ENCODE measurements at regions not wholly inside any gene's neighbourhood (a gene's known extent, or its start where the extent isn't known, plus 50 kb on each side); places are given as distances from the start of the nearest gene placed in this dataset.

GRCh38 chr18:78783564-78783960 is 196.1 kb upstream of the SALL3 start:
- H2BK120ac ChIP-seq (ENCODE audit: low read depth, low read length) = no peak overlapping the region

DNA sequence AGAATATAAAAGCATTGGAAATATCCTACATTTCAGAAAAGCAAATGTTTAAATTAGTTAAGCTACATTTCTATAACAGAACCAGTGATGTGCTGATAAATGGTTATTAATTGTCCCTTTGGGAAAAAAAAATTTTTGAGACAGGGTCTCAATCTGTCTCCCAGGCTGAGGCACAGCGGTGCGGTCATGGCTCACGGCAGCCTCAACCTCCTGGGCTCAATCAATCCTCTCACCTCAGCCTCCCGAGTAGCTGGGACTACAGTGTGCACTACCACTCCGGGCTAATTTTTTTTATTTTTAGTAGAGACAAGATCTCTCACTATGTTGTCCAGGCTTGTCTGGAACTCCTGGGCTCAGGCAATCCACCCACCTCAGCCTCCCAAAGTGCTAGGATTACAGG is 194.8 kb upstream of the SALL3 start:
- WGBS = 89% methylated on average over 5 of the region's 5 CpGs
- no peaks in the 10 kb centered on the region for H3K36me3 ChIP-seq (ENCODE audit: control insufficient read depth in 1 of 2, insufficient read depth in 2 of 2, low read depth in 1 of 2, low read length in 2 of 2)
- H3K79me1 ChIP-seq (replicated peaks; ENCODE audit: low read length, poor library complexity, severe bottlenecking) = no peaks in the 10 kb centered on the region
- H3K27ac ChIP-seq (ENCODE audit: low read length, poor library complexity, severe bottlenecking) = no peak overlapping the region
- H2AFZ ChIP-seq (ENCODE audit: low read depth, low read length) = no peak overlapping the region
- no peak overlapping the region for H3K4me3 ChIP-seq (ENCODE audit: insufficient read depth in 1 of 2, low read depth in 1 of 2, low read length in 2 of 2)
- H3K14ac ChIP-seq (ENCODE audit: low read length in 2 of 2) = no peak overlapping the region
- H3K9me3 ChIP-seq (ENCODE audit: control insufficient read depth, low read length) = no peaks in the 10 kb centered on the region
- no peak overlapping the region for H2BK15ac ChIP-seq (ENCODE audit: low read depth, poor library complexity, severe bottlenecking)
- H2AK5ac ChIP-seq (ENCODE audit: low read length, severe bottlenecking) = no peak overlapping the region
- no peak overlapping the region for H3K4ac ChIP-seq (ENCODE audit: low read depth in 1 of 2, low read length in 2 of 2)
- H3K4me2 ChIP-seq (ENCODE audit: low read length, poor library complexity, severe bottlenecking) = no peak overlapping the region
- H3K27me3 ChIP-seq (ENCODE audit: control insufficient read depth in 1 of 2, insufficient read depth in 1 of 2, low read length in 2 of 2) = no peaks in the 10 kb centered on the region
- no peak overlapping the region for H3K23ac ChIP-seq (ENCODE audit: low read length in 2 of 2)
- no peak overlapping the region for H3K18ac ChIP-seq (ENCODE audit: low read depth in 1 of 2, low read length in 2 of 2)
- no peak overlapping the region for H3K9ac ChIP-seq (ENCODE audit: low read length)
- H4K8ac ChIP-seq (ENCODE audit: low read length) = no peak overlapping the region
- H2BK5ac ChIP-seq (ENCODE audit: low read depth, low read length, poor library complexity, severe bottlenecking) = no peak overlapping the region
- H2BK12ac ChIP-seq (ENCODE audit: low read length in 2 of 2) = no peak overlapping the region
- H3K4me1 ChIP-seq (ENCODE audit: control insufficient read depth, insufficient read depth, low read depth, low read length) = no peaks in the 10 kb centered on the region
- no peak overlapping the region for H2BK120ac ChIP-seq (ENCODE audit: low read depth, low read length)
- no peak overlapping the region for H4K91ac ChIP-seq (ENCODE audit: low read length)
- DNase-seq = no peak

More at GRCh38 chr18:78783564-78783960, 196.1 kb upstream of the SALL3 start:
- Histone ChIP-seq H3K9me3 (ENCODE audit: control insufficient read depth, low read length) (no peaks in the 10 kb centered on the region), H2BK15ac (ENCODE audit: low read depth, poor library complexity, severe bottlenecking) (no peak overlapping the region), H3K9ac (ENCODE audit: low read length) (no peak overlapping the region), H3K36me3 (ENCODE audit: control insufficient read depth in 1 of 2, insufficient read depth in 2 of 2, low read depth in 1 of 2, low read length in 2 of 2) (no peaks in the 10 kb centered on the region), H4K91ac (ENCODE audit: low read length) (no peak overlapping the region), H2AFZ (ENCODE audit: low read depth, low read length) (no peak overlapping the region), H2BK5ac (ENCODE audit: low read depth, low read length, poor library complexity, severe bottlenecking) (no peak overlapping the region), H2AK5ac (ENCODE audit: low read length, severe bottlenecking) (no peak overlapping the region), H3K23ac (ENCODE audit: low read length in 2 of 2) (no peak overlapping the region), H4K8ac (ENCODE audit: low read length) (no peak overlapping the region), H3K4me1 (ENCODE audit: control insufficient read depth, insufficient read depth, low read depth, low read length) (no peaks in the 10 kb centered on the region), H3K14ac (ENCODE audit: low read length in 2 of 2) (no peak overlapping the region), H3K27me3 (ENCODE audit: control insufficient read depth in 1 of 2, insufficient read depth in 1 of 2, low read length in 2 of 2) (no peaks in the 10 kb centered on the region), H3K4me3 (ENCODE audit: insufficient read depth in 1 of 2, low read depth in 1 of 2, low read length in 2 of 2) (no peak overlapping the region), H3K4me2 (ENCODE audit: low read length, poor library complexity, severe bottlenecking) (no peak overlapping the region), H2BK12ac (ENCODE audit: low read length in 2 of 2) (no peak overlapping the region), H3K79me1 (replicated peaks; ENCODE audit: low read length, poor library complexity, severe bottlenecking) (no peaks in the 10 kb centered on the region), H3K4ac (ENCODE audit: low read depth in 1 of 2, low read length in 2 of 2) (no peak overlapping the region), H3K18ac (ENCODE audit: low read depth in 1 of 2, low read length in 2 of 2) (no peak overlapping the region), H3K27ac (ENCODE audit: low read length, poor library complexity, severe bottlenecking) (no peak overlapping the region)
- 83% methylated on average over 11 of the region's 12 CpGs for WGBS
- DNase-seq = no peak

- Histone ChIP-seq H2AK5ac (ENCODE audit: low read length, severe bottlenecking) (no peak overlapping the region), H3K27ac (ENCODE audit: low read length, poor library complexity, severe bottlenecking) (no peak overlapping the region), H3K18ac (ENCODE audit: low read depth in 1 of 2, low read length in 2 of 2) (no peak overlapping the region), H2BK5ac (ENCODE audit: low read depth, low read length, poor library complexity, severe bottlenecking) (no peak overlapping the region), H4K8ac (ENCODE audit: low read length) (no peak overlapping the region), H3K4me1 (ENCODE audit: control insufficient read depth, insufficient read depth, low read depth, low read length) (no peaks in the 10 kb centered on the region), H2BK120ac (ENCODE audit: low read depth, low read length) (no peak overlapping the region), H3K27me3 (ENCODE audit: control insufficient read depth in 1 of 2, insufficient read depth in 1 of 2, low read length in 2 of 2) (no peaks in the 10 kb centered on the region), H3K4ac (ENCODE audit: low read depth in 1 of 2, low read length in 2 of 2) (no peak overlapping the region), H3K79me1 (replicated peaks; ENCODE audit: low read length, poor library complexity, severe bottlenecking) (no peaks in the 10 kb centered on the region), H2AFZ (ENCODE audit: low read depth, low read length) (no peak overlapping the region), H3K9me3 (ENCODE audit: control insufficient read depth, low read length) (no peaks in the 10 kb centered on the region), H2BK15ac (ENCODE audit: low read depth, poor library complexity, severe bottlenecking) (no peak overlapping the region), H3K4me2 (ENCODE audit: low read length, poor library complexity, severe bottlenecking) (no peak overlapping the region), H2BK12ac (ENCODE audit: low read length in 2 of 2) (no peak overlapping the region), H3K4me3 (ENCODE audit: insufficient read depth in 1 of 2, low read depth in 1 of 2, low read length in 2 of 2) (no peak overlapping the region), H3K9ac (ENCODE audit: low read length) (no peak overlapping the region), H3K36me3 (ENCODE audit: control insufficient read depth in 1 of 2, insufficient read depth in 2 of 2, low read depth in 1 of 2, low read length in 2 of 2) (no peaks in the 10 kb centered on the region), H3K23ac (ENCODE audit: low read length in 2 of 2) (no peak overlapping the region), H4K91ac (ENCODE audit: low read length) (no peak overlapping the region), H3K14ac (ENCODE audit: low read length in 2 of 2) (no peak overlapping the region)
- 88% methylated on average over 5 of the region's 5 CpGs for WGBS
- no peak for DNase-seq
Measured at GRCh38 chr18:78785706-78786105, 193.9 kb upstream of the SALL3 start.

- H2AK5ac ChIP-seq (ENCODE audit: low read length, severe bottlenecking) = no peak overlapping the region
- no peaks in the 10 kb centered on the region for H3K4me1 ChIP-seq (ENCODE audit: control insufficient read depth, insufficient read depth, low read depth, low read length)
- no peak overlapping the region for H2AFZ ChIP-seq (ENCODE audit: low read depth, low read length)
- no peak overlapping the region for H3K9ac ChIP-seq (ENCODE audit: low read length)
- H4K8ac ChIP-seq (ENCODE audit: low read length) = no peak overlapping the region
- no peak overlapping the region for H3K4ac ChIP-seq (ENCODE audit: low read depth in 1 of 2, low read length in 2 of 2)
- H3K36me3 ChIP-seq (ENCODE audit: control insufficient read depth in 1 of 2, insufficient read depth in 2 of 2, low read depth in 1 of 2, low read length in 2 of 2) = no peaks in the 10 kb centered on the region
- H3K27ac ChIP-seq (ENCODE audit: low read length, poor library complexity, severe bottlenecking) = no peak overlapping the region
- H3K9me3 ChIP-seq (ENCODE audit: control insufficient read depth, low read length) = no peaks in the 10 kb centered on the region
- H3K18ac ChIP-seq (ENCODE audit: low read depth in 1 of 2, low read length in 2 of 2) = no peak overlapping the region
- no peak overlapping the region for H3K23ac ChIP-seq (ENCODE audit: low read length in 2 of 2)
- H3K4me3 ChIP-seq (ENCODE audit: insufficient read depth in 1 of 2, low read depth in 1 of 2, low read length in 2 of 2) = no peak overlapping the region
- no peak overlapping the region for H2BK5ac ChIP-seq (ENCODE audit: low read depth, low read length, poor library complexity, severe bottlenecking)
- 97% methylated on average over 5 of the region's 20 CpGs for WGBS
- no peak for DNase-seq
- H2BK15ac ChIP-seq (ENCODE audit: low read depth, poor library complexity, severe bottlenecking) = no peak overlapping the region
- H3K14ac ChIP-seq (ENCODE audit: low read length in 2 of 2) = no peak overlapping the region
- H2BK12ac ChIP-seq (ENCODE audit: low read length in 2 of 2) = no peak overlapping the region
- H3K4me2 ChIP-seq (ENCODE audit: low read length, poor library complexity, severe bottlenecking) = no peak overlapping the region
- H3K79me1 ChIP-seq (replicated peaks; ENCODE audit: low read length, poor library complexity, severe bottlenecking) = no peaks in the 10 kb centered on the region
- no peak overlapping the region for H2BK120ac ChIP-seq (ENCODE audit: low read depth, low read length)
- no peaks in the 10 kb centered on the region for H3K27me3 ChIP-seq (ENCODE audit: control insufficient read depth in 1 of 2, insufficient read depth in 1 of 2, low read length in 2 of 2)
- no peak overlapping the region for H4K91ac ChIP-seq (ENCODE audit: low read length)
Measured at GRCh38 chr18:78786776-78787175, 192.8 kb upstream of the SALL3 start.

Data from mesenchymal stem cell (in vitro differentiated cells and primary cell).